Brain pericyte (primary cell): ENCODE measurements at regions not wholly inside any gene's neighbourhood (a gene's known extent, or its start where the extent isn't known, plus 50 kb on each side); places are given as distances from the start of the nearest gene placed in this dataset.

Experiments used
- DNase-seq: peaks from one replicate; pipeline ENCODE4 v3.0.0-alpha.2; 2012; ENCODE audit warnings: low read depth, low spot score

GRCh38 chr12:92496790-92497189 lies 206.0 kb upstream of the PLEKHG7 start:
- no peak for DNase-seq

GRCh38 chr12:92495108-92495507 lies 207.7 kb upstream of the PLEKHG7 start:
- no peak for DNase-seq

- DNase-seq: no peak
Observed at GRCh38 chr12:92493816-92494215, 209.0 kb upstream of the PLEKHG7 start.

GRCh38 chr12:92492995-92493394 lies 209.8 kb upstream of the PLEKHG7 start:
- no peak for DNase-seq

GRCh38 chr12:92492291-92492690 lies 210.5 kb upstream of the PLEKHG7 start:
- no peak for DNase-seq

- no peak for DNase-seq
Observed at GRCh38 chr12:92489781-92490180, 213.0 kb upstream of the PLEKHG7 start.

GRCh38 chr12:92488735-92489134 lies 214.1 kb upstream of the PLEKHG7 start:
- DNase-seq: no peak

- DNase-seq: no peak
Observed at GRCh38 chr12:92487138-92487485, 215.7 kb upstream of the PLEKHG7 start.

GRCh38 chr12:92486443-92487137 lies 216.2 kb upstream of the PLEKHG7 start:
- no peak for DNase-seq

GRCh38 chr12:92485351-92486348 lies 217.1 kb upstream of the PLEKHG7 start:
- DNase-seq: peak; percentile 39

- DNase-seq: no peak
Observed at GRCh38 chr12:92482599-92482998, 220.2 kb upstream of the PLEKHG7 start.

- DNase-seq: no peak
Observed at GRCh38 chr12:92481066-92481465, 221.7 kb upstream of the PLEKHG7 start.

- no peak for DNase-seq
Observed at GRCh38 chr12:92478692-92479091, 224.1 kb upstream of the PLEKHG7 start.

- no peak for DNase-seq
Observed at GRCh38 chr12:92476844-92477243, 225.9 kb upstream of the PLEKHG7 start.

GRCh38 chr12:92473564-92473963 lies 229.2 kb upstream of the PLEKHG7 start:
- DNase-seq: no peak

GRCh38 chr12:92472201-92472600 lies 230.6 kb upstream of the PLEKHG7 start:
- no peak for DNase-seq

GRCh38 chr12:92471551-92471950 lies 231.2 kb upstream of the PLEKHG7 start:
- no peak for DNase-seq

GRCh38 chr12:92470608-92471021 lies 232.2 kb upstream of the PLEKHG7 start:
- no peak for DNase-seq

GRCh38 chr12:92469837-92470236 lies 233.0 kb upstream of the PLEKHG7 start:
- DNase-seq: no peak

- DNase-seq: no peak
Observed at GRCh38 chr12:92468358-92469020, 234.3 kb upstream of the PLEKHG7 start.

- DNase-seq: no peak
Observed at GRCh38 chr12:92467886-92468285, 234.9 kb upstream of the PLEKHG7 start.
